Right lobe of liver (tissue), 4 donors: ENCODE measurements at regions not wholly inside any gene's neighbourhood (a gene's known extent, or its start where the extent isn't known, plus 50 kb on each side); places are given as distances from the start of the nearest gene placed in this dataset.

ENCODE experiments used
- CTCF ChIP-seq, 4 donors: fragments of 200-600 bp in 3 of 4; fragments of 450-650 bp in 1 of 4; IDR thresholded peaks; one replicate each; pipeline versions ENCODE4 v1.5.1 to v1.8.0; 2016 to 2022; ENCODE audit warnings: antibody characterized with exemption in 4 of 4, mild to moderate bottlenecking in 2 of 4
- POLR2A ChIP-seq: fragments of 450-650 bp; IDR thresholded peaks from one replicate; pipeline ENCODE4 v1.6.1; 2017; ENCODE audit warnings: antibody characterized with exemption, mild to moderate bottlenecking
- donor health status: DM: no; HTN: no; CAD: no.
- donor health status: DM: no; HTN: no; CAD: no.
- donor health status: DM: no; HTN: yes; CAD: no.

- no peak for TF ChIP-seq CTCF (IDR thresholded peaks at IDR 0.05)
- TF ChIP-seq POLR2A = no peak
Measured at GRCh38 chr15:96924570-96924969, 594.1 kb downstream of the NR2F2 start.
